HL-60 (cell line): ENCODE measurements at regions not wholly inside any gene's neighbourhood (a gene's known extent, or its start where the extent isn't known, plus 50 kb on each side); places are given as distances from the start of the nearest gene placed in this dataset.

Experiments
- GABPA ChIP-seq: IDR thresholded peaks from 2 replicates; pipeline ENCODE4 v1.6.1; 2012; ENCODE audit warnings: low read depth
- POLR2AphosphoS5 ChIP-seq: IDR thresholded peaks from 2 replicates; pipeline ENCODE4 v1.6.1; 2012; ENCODE audit warnings: low read depth
- SPI1 ChIP-seq: IDR thresholded peaks from 2 replicates; pipeline ENCODE4 v1.6.1; 2012; ENCODE audit warnings: low read depth, mild to moderate bottlenecking, borderline replicate concordance
- TF ChIP-seq, protein P1 (sequence below): IDR thresholded peaks from one replicate; pipeline ENCODE4 v1.5.1; 2011; ENCODE audit warnings: low read length, control low read depth, inconsistent platforms; ENCODE audit not compliant: insufficient read depth
- TF ChIP-seq, protein P2 (sequence below): IDR thresholded peaks from 2 replicates; pipeline ENCODE4 v1.6.1; 2012; ENCODE audit warnings: low read depth; ENCODE audit not compliant: insufficient replicate concordance

DNA sequence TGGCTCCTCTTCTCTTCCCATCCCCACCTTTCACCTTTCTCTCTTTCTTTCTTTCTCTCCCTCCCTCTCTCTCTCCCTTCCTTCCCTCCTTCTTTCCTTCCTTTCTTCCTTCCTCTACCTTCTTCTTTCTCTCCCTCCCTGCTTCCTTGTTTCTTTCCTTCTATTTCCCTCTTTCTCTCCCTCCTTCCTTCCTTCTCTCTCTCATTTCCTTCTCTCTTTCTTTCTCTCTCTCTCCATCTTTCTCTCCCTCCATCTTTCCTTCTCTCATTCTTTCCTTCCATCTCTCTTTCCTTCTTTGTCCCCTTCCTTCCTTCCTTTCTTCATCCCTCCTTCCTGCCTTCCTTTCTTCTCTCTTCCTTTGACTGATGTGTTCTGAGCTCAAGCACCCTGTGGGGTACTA is 1467.0 kb upstream of the DEFB115 start:
- TF ChIP-seq, protein P1, sequence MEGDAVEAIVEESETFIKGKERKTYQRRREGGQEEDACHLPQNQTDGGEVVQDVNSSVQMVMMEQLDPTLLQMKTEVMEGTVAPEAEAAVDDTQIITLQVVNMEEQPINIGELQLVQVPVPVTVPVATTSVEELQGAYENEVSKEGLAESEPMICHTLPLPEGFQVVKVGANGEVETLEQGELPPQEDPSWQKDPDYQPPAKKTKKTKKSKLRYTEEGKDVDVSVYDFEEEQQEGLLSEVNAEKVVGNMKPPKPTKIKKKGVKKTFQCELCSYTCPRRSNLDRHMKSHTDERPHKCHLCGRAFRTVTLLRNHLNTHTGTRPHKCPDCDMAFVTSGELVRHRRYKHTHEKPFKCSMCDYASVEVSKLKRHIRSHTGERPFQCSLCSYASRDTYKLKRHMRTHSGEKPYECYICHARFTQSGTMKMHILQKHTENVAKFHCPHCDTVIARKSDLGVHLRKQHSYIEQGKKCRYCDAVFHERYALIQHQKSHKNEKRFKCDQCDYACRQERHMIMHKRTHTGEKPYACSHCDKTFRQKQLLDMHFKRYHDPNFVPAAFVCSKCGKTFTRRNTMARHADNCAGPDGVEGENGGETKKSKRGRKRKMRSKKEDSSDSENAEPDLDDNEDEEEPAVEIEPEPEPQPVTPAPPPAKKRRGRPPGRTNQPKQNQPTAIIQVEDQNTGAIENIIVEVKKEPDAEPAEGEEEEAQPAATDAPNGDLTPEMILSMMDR: no peak
- TF ChIP-seq, protein P2, sequence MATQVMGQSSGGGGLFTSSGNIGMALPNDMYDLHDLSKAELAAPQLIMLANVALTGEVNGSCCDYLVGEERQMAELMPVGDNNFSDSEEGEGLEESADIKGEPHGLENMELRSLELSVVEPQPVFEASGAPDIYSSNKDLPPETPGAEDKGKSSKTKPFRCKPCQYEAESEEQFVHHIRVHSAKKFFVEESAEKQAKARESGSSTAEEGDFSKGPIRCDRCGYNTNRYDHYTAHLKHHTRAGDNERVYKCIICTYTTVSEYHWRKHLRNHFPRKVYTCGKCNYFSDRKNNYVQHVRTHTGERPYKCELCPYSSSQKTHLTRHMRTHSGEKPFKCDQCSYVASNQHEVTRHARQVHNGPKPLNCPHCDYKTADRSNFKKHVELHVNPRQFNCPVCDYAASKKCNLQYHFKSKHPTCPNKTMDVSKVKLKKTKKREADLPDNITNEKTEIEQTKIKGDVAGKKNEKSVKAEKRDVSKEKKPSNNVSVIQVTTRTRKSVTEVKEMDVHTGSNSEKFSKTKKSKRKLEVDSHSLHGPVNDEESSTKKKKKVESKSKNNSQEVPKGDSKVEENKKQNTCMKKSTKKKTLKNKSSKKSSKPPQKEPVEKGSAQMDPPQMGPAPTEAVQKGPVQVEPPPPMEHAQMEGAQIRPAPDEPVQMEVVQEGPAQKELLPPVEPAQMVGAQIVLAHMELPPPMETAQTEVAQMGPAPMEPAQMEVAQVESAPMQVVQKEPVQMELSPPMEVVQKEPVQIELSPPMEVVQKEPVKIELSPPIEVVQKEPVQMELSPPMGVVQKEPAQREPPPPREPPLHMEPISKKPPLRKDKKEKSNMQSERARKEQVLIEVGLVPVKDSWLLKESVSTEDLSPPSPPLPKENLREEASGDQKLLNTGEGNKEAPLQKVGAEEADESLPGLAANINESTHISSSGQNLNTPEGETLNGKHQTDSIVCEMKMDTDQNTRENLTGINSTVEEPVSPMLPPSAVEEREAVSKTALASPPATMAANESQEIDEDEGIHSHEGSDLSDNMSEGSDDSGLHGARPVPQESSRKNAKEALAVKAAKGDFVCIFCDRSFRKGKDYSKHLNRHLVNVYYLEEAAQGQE: no peak
- TF ChIP-seq GABPA (no peak), POLR2AphosphoS5 (no peak), SPI1 (no peak)
